LNCAP (cell line): ENCODE measurements at regions not wholly inside any gene's neighbourhood (a gene's known extent, or its start where the extent isn't known, plus 50 kb on each side); places are given as distances from the start of the nearest gene placed in this dataset.

Experiments
- CTCF ChIP-seq: fragments of 450-650 bp; IDR thresholded peaks from 2 replicates; pipeline ENCODE4 v1.5.1; 2017; ENCODE audit warnings: mild to moderate bottlenecking

GRCh38 chr2:66237803-66238379 is 197.0 kb upstream of the MEIS1 start:
- no peak for TF ChIP-seq CTCF

GRCh38 chr2:66236816-66237802 is 197.8 kb upstream of the MEIS1 start:
- no peak for TF ChIP-seq CTCF

- TF ChIP-seq CTCF: no peak
These were observed 198.7 kb upstream of the MEIS1 start for GRCh38 chr2:66236067-66236685.

GRCh38 chr2:66235428-66235827 is 199.5 kb upstream of the MEIS1 start:
- no peak for TF ChIP-seq CTCF

- no peak for TF ChIP-seq CTCF
These were observed 200.9 kb upstream of the MEIS1 start for GRCh38 chr2:66233981-66234380.

- no peak for TF ChIP-seq CTCF
These were observed 206.8 kb upstream of the MEIS1 start for GRCh38 chr2:66228128-66228547.

- no peak for TF ChIP-seq CTCF
These were observed 217.8 kb upstream of the MEIS1 start for GRCh38 chr2:66217039-66217585.
